ENCODE measurements at regions not wholly inside any gene's neighbourhood (a gene's known extent, or its start where the extent isn't known, plus 50 kb on each side); places are given as distances from the start of the nearest gene placed in this dataset.
"Not testable (repeated sequence)": the region's sequence is repeated elsewhere in the genome, so short reads cannot be mapped to it uniquely, and the experiment has no call there.

GRCh38 chr5:145568581-145568980, 266.6 kb downstream of the PRELID2 start:
- DNase-seq (ENCODE audit: low spot score) = no peak

DNA sequence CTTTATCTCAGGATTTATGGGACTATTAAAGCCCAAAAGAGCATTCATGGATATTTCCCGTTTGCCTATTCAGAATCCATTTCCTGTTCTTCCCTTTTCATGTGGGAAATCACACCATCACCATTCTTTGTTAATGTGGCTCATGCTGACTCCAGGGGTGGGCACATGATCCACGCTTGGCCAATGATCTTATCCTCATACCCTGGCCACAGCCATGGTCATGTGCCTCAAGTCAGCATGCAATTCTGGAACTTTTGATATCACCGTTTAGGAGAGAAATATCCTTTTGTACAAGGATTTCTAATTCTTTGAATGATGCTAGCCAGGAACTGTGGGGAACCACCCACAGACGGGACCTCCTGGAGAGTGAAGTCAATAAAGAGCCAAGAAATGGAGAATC, 272.2 kb downstream of the PRELID2 start:
- DNase-seq (ENCODE audit: low spot score) = no peak

DNA sequence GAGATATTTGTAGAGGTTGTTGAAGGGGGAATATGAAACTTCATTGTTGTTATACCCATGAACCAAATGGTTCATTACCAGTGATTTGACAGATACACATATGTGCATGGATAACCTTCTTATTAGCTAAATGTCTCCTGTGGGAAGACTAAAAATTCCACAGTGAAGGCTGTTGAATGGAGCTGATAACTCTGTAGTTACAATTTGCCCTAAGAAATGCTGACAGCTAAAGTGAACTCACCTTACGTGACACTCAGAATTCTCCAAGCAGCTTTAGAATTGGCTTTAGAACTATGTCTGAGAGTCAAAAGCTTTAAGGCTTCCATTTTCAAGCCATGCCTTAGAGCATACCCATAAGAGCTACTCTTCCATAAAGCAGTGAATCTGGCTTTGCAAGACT, 276.9 kb downstream of the PRELID2 start:
- DNase-seq (ENCODE audit: low spot score) = no peak

DNA sequence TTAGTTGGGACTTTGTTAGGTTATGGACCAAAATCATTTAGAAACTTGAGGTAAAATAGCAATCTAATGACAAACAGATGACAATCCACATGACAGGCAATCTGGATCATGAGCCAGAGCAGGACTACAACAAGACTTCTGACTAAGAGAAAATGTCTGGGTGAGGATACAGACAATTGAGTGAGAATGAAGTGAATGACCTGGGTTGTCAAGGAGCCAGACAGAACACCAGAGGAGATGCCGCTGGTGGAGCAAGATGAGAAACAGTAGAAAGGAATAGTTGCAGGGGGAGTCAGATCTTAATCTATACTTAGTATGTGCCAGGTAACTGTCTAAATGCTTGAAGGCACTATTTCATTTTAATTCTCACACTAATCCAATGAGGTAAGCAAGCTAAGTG, 277.8 kb downstream of the PRELID2 start:
- DNase-seq (ENCODE audit: low spot score) = no peak

- no peak for DNase-seq (ENCODE audit: low spot score)
These were observed 280.7 kb downstream of the PRELID2 start for GRCh38 chr5:145554399-145554798.

DNA sequence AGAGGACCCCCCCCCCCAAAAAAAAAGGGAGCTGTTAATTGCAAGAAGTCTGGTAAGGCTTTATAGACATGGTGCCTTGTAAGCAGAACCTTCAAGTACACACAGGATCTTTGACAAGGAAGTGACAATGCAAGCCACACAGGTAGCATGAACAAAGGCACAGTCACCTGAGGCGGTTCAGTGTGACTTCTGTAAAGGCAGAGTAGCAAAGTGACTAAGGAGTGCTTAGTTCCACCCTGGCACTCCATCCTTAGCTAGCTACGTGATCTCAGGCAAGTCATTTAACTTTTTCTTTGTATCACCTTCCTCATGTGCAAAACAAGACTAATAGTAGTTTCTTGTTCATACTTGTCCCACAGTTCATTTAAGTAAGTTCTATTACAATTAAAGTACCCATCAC, 282.0 kb downstream of the PRELID2 start:
- DNase-seq (ENCODE audit: low spot score) = no peak

GRCh38 chr5:145551714-145552113, 283.4 kb downstream of the PRELID2 start:
- DNase-seq (ENCODE audit: low spot score) = no peak

GRCh38 chr5:145548097-145548496, 287.0 kb downstream of the PRELID2 start:
- no peak for DNase-seq (ENCODE audit: low spot score)

- no peak for DNase-seq (ENCODE audit: low spot score)
These were observed 290.7 kb downstream of the PRELID2 start for GRCh38 chr5:145544401-145544800.

- no peak for DNase-seq (ENCODE audit: low spot score)
These were observed 291.2 kb downstream of the PRELID2 start for GRCh38 chr5:145543968-145544367.

GRCh38 chr5:145540375-145540774, 294.8 kb downstream of the PRELID2 start:
- no peak for DNase-seq (ENCODE audit: low spot score)

DNA sequence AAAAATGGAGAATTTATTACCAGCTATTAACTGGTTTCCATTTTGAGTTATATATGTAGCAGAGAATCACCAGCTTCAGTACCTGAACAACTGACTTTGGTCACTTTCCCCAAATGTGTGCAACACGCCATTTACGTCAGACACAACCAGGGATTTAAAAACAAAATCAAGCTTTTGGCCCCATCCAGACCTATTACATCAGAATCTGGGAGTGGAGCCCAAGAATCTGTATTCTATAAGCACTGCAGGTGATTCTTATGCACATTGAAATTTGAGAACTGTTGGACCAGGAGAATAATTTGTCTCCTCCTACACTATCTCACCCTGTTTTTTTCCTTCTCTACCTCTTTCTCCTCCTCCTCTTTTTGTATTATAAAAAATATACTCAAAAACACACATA, 295.9 kb downstream of the PRELID2 start:
- no peak for DNase-seq (ENCODE audit: low spot score)

GRCh38 chr5:145536133-145536532, 299.0 kb downstream of the PRELID2 start:
- no peak for DNase-seq (ENCODE audit: low spot score)

DNA sequence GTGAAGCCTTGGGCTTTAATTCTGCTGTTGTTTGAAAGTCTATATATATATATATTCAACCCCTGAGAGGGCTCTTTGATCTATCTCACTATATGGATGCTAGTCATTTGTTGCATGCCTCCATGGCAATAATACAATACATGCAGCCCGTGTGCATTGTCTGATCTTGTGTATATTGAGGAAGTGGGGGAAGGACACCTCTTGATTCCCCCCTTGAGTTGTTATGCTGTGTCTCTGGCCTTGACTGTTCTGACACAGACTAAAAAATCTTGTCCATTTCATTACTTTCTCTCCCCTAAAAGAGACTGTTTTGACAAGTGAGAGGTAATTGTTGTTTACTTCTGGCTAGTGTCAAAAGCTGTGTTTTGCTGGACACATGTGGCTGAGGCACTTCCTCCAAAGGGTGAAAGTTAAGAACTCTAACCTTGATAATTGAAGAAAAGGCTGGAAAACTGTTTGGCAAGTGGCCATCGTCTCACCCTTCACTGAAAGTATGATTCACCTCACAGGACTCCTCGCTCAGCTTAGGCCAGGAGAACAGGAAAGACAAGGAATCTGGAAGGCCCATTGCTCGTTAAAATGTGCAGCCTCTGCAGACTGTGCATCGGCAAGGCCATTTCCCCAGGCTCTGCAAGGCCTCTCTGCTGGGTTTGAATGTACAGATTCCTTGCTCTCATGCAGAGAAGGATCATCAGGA, 304.0 kb downstream of the PRELID2 start:
- no peak for DNase-seq (ENCODE audit: low spot score)

DNA sequence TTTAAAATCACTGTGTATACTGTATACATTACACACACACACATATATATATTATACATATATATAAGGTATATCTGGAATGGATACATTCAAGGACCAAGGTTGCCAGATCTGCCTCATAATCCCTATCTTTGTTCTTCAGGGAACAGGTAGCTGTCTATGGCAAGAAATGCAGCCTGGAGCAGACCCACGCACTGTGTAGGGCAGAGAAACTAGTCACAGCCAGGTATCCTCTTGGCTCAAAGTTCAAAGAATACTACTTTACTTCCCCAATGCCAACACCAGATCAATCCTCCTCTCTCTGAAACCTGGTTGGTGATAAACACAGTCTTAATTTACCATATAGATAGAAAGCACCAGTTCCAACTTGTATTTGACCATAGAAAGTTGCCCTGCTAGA, 313.6 kb downstream of the PRELID2 start:
- DNase-seq (ENCODE audit: low spot score) = no peak

GRCh38 chr5:145521066-145521465, 314.1 kb downstream of the PRELID2 start:
- DNase-seq (ENCODE audit: low spot score) = no peak

DNA sequence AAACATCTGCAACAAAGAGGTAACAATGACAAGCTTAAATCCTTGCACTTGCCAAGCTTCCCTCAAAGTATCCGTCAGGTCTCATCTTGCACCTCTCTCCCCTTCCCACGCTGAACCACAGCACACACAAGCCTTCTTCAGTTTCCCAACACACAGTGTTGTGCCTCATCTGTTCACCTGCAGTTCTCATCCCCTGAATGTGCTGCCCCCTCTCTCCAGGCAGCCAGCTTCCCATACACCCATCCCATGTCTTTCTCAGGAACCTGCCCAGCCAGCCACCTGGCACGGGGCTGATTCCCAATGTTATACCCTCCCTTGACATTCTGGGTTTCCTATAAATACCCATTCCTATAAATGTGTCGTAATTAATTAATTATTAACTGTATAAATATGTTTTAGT, 314.8 kb downstream of the PRELID2 start:
- no peak for DNase-seq (ENCODE audit: low spot score)

GRCh38 chr5:145517588-145517987, 317.6 kb downstream of the PRELID2 start:
- DNase-seq (ENCODE audit: low spot score) = not testable (repeated sequence)

DNA sequence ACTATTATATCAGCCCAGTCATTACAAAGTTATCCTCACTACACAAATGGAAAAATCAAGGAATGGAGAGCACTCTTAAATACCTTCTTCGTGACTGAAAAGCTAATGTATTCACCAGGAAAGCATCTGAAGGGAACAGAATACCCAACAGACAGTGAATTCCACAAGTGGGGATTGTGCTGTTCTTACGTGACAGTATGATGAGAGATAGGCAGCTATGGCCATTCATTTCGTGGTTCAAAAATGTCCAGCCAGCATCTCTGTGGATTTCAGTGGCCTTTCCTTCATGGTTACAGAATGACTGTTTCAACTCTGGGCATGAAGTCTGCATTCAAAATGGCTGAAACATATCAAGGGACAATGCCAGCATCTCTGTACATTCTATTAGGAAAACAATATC, 323.8 kb downstream of the PRELID2 start:
- no peak for DNase-seq (ENCODE audit: low spot score)

GRCh38 chr5:145510769-145511168, 324.4 kb downstream of the PRELID2 start:
- DNase-seq (ENCODE audit: low spot score) = no peak

DNA sequence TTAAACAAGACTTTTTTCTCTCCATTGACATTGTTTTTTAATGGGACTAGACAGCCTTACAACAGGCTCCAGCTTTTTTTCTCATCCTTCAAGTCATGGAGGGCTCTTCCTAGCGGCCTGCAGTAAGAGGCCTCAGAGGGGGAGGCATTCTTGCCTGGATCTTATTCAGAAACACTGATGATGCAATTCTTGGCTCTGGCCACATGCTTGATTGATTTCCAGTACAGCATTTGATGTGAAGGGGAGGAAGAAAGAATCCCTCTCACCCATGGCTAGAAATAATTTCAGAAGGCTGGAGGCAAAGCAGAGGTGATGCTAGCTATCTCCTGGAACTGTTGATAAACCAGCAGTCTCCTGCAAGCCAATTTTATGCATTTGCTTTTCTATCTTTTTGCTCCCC, 324.8 kb downstream of the PRELID2 start:
- DNase-seq (ENCODE audit: low spot score) = no peak

GRCh38 chr5:145509336-145510136, 325.6 kb downstream of the PRELID2 start:
- DNase-seq (ENCODE audit: low spot score) = no peak

DNA sequence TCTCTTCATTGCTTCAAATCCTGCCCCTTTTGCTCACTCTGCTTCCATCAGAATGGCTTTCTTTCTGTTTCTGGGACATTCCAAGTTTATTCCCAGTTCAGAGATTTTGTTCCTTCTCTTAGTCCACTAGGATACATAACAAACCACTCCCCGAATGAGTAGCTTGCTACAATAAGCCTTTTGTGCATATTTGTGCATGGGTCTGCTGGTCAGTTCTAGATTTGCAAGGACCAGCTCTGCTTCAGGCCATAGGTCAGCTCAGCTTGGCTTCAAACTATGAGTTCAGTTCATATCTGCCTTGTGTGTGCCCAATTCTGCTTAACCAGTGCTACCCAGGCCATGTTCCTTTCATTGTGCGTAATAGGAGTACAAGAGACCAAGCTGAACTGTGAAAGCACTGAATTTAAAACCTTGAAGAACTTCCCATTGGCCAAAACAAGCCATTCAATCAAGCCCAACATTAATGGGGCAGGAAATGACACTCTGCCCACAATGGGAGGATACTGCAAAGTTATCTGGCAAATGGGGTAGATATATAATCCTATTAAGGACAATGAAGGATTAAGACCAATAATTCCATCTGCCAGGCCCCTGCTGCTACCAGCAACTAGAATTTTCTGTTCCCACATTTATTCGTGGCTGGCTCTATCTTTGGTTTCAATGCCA, 328.8 kb downstream of the PRELID2 start:
- DNase-seq (ENCODE audit: low spot score) = no peak

All from CD4-positive, alpha-beta T cell treated with Interleukin-15 for 4 hours (primary cell).